ENCODE measurements at regions not wholly inside any gene's neighbourhood (a gene's known extent, or its start where the extent isn't known, plus 50 kb on each side); places are given as distances from the start of the nearest gene placed in this dataset.

- Histone ChIP-seq H3K4me3 (no peak overlapping the region), H3K4me1 (no peaks in the 10 kb centered on the region), H3K9me3 (no peaks in the 10 kb centered on the region), H3K27me3 (no peaks in the 10 kb centered on the region), H3K36me3 (no peaks in the 10 kb centered on the region), H3K27ac (no peak overlapping the region)
- intact Hi-C loops (cut with DNase I), result no loop called here
- ATAC-seq (no peak), DNase-seq (no peak)
- TF ChIP-seq POLR2A (IDR thresholded peaks at IDR 0.05) (no peak), CTCF (IDR thresholded peaks at IDR 0.05) (no peak)
- WGBS, 4 donors, result 52 to 59% (median 56%) methylated on average over 5 of the region's 5 CpGs
Observed at GRCh38 chr1:163596541-163597258, 274.9 kb downstream of the NUF2 start.

- 87 to 89% (median 89%) methylated on average over 6 of the region's 6 CpGs for WGBS, 4 donors
- H3K27me3 ChIP-seq, result no peaks in the 10 kb centered on the region
- no peak for TF ChIP-seq CTCF (IDR thresholded peaks at IDR 0.05)
- no peak for ATAC-seq
- H3K36me3 ChIP-seq, result no peaks in the 10 kb centered on the region
- DNase-seq, result no peak
- no peak overlapping the region for H3K4me3 ChIP-seq
- no peak overlapping the region for H3K27ac ChIP-seq
- intact Hi-C loops (cut with DNase I), result no loop called here
- no peaks in the 10 kb centered on the region for H3K9me3 ChIP-seq
- H3K4me1 ChIP-seq, result no peaks in the 10 kb centered on the region
Observed at GRCh38 chr1:163604321-163604720, 282.6 kb downstream of the NUF2 start.

DNA sequence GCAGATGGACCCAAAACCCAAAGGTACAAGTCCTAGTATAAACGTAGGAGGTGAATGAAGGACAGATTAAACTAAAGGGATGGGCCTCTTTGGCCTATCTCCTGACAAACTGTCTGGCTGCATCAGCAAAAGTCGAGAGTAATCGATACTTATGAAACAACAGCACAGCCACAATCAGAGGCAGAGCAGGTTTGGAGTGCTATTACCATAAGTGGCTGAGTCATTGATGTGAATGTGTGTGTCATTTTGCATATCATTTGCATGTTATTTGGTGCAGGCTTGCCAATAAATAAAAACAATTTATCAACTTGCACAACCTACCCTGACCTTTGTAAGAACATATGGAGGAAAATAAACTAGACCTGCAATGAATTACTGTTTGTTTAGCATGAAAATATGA is 283.1 kb downstream of the NUF2 start:
- no peaks in the 10 kb centered on the region for H3K36me3 ChIP-seq
- ATAC-seq, result no peak

GRCh38 chr1:163608979-163609378 is 287.2 kb downstream of the NUF2 start:
- ATAC-seq (no peak), DNase-seq (no peak)
- H3K9me3 ChIP-seq, result no peaks in the 10 kb centered on the region
- WGBS, 4 donors, result 95 to 99% (median 97%) methylated on average over 2 of the region's 2 CpGs
- H3K36me3 ChIP-seq, result no peaks in the 10 kb centered on the region
- intact Hi-C loops (cut with DNase I), result no loop called here
- TF ChIP-seq POLR2A (IDR thresholded peaks at IDR 0.05) (no peak), CTCF (IDR thresholded peaks at IDR 0.05) (no peak)
- H3K4me1 ChIP-seq, result no peaks in the 10 kb centered on the region
- no peak overlapping the region for H3K4me3 ChIP-seq
- H3K27ac ChIP-seq, result no peak overlapping the region
- H3K27me3 ChIP-seq, result no peaks in the 10 kb centered on the region

More for the DNA sequence above, 283.1 kb downstream of the NUF2 start:
- Histone ChIP-seq H3K27ac (no peak overlapping the region), H3K4me1 (no peaks in the 10 kb centered on the region), H3K4me3 (no peak overlapping the region), H3K27me3 (no peaks in the 10 kb centered on the region), H3K9me3 (no peaks in the 10 kb centered on the region)
- TF ChIP-seq CTCF (IDR thresholded peaks at IDR 0.05) (no peak), POLR2A (IDR thresholded peaks at IDR 0.05) (no peak)
- 65 to 89% (median 77%) methylated on average over 3 of the region's 3 CpGs for WGBS, 4 donors
- intact Hi-C loops (cut with DNase I), result no loop called here
- DNase-seq, result no peak

Data from heart left ventricle (tissue), 16 donors.